ENCODE measurements at regions not wholly inside any gene's neighbourhood (a gene's known extent, or its start where the extent isn't known, plus 50 kb on each side); places are given as distances from the start of the nearest gene placed in this dataset.

DNA sequence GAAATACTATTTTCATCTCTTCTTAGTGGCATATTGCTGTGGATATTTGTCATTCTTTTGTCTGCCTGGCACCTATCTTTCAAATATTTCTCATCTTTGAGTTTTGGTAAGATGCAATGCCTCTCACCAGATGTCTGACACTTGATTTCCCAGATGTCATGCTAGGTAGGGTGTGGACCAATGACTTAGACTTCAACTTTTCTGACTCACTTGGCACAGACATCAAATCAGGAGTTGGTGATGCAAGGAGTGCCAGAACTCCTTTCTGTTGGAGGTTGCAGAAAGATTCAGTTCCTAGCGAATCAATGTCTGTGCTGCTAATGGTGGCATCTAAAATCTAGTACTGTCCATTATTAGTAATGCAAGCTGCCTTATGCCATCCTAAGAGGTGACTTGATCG, 216.9 kb upstream of the FERD3L start:
- Histone ChIP-seq H3K9me3 (ENCODE audit: low read length) (no peaks in the 10 kb centered on the region), H3K36me3 (ENCODE audit: low read depth, low read length) (no peaks in the 10 kb centered on the region), H3K27ac (ENCODE audit: low read length) (no peak overlapping the region), H4K20me1 (ENCODE audit: low read length) (no peaks in the 10 kb centered on the region), H3K79me2 (ENCODE audit: low read length) (no peaks in the 10 kb centered on the region), H3K9me2 (replicated peaks; ENCODE audit: low read length) (no peaks in the 10 kb centered on the region), H2AFZ (ENCODE audit: low read length) (no peak overlapping the region), H3K4me2 (ENCODE audit: low read length) (no peak overlapping the region), H3K27me3 (ENCODE audit: low read length) (no peaks in the 10 kb centered on the region), H3F3A (ENCODE audit: low read length, unreplicated experiment) (no peaks in the 10 kb centered on the region), H3K4me1 (ENCODE audit: insufficient read depth, low read length) (no peaks in the 10 kb centered on the region), H3K4me3 (ENCODE audit: low read length) (no peak overlapping the region), H3K9ac (ENCODE audit: low read length) (no peak overlapping the region)
- BruUV-seq (replicated peaks), result no TSS peak
- ATAC-seq, result peak; percentile 88
- ChIA-PET POLR2A (ENCODE audit: unreplicated experiment) (no interaction called here), CTCF (no interaction called here)
- TF ChIP-seq EZH2 (IDR thresholded peaks at IDR 0.05; ENCODE audit: low read length, unreplicated experiment), result no peak
- no peak for TF ChIP-seq EZH2phosphoT487 (IDR thresholded peaks at IDR 0.05; ENCODE audit: borderline replicate concordance, low read length)
- TF ChIP-seq, protein P1, sequence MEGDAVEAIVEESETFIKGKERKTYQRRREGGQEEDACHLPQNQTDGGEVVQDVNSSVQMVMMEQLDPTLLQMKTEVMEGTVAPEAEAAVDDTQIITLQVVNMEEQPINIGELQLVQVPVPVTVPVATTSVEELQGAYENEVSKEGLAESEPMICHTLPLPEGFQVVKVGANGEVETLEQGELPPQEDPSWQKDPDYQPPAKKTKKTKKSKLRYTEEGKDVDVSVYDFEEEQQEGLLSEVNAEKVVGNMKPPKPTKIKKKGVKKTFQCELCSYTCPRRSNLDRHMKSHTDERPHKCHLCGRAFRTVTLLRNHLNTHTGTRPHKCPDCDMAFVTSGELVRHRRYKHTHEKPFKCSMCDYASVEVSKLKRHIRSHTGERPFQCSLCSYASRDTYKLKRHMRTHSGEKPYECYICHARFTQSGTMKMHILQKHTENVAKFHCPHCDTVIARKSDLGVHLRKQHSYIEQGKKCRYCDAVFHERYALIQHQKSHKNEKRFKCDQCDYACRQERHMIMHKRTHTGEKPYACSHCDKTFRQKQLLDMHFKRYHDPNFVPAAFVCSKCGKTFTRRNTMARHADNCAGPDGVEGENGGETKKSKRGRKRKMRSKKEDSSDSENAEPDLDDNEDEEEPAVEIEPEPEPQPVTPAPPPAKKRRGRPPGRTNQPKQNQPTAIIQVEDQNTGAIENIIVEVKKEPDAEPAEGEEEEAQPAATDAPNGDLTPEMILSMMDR (conservative IDR thresholded peaks at IDR 0.05; ENCODE audit: low read depth, low read length), result no peak
- intact Hi-C loops (cut with micrococcal nuclease), result no loop called here
- peak; percentile 56 for DNase-seq

DNA sequence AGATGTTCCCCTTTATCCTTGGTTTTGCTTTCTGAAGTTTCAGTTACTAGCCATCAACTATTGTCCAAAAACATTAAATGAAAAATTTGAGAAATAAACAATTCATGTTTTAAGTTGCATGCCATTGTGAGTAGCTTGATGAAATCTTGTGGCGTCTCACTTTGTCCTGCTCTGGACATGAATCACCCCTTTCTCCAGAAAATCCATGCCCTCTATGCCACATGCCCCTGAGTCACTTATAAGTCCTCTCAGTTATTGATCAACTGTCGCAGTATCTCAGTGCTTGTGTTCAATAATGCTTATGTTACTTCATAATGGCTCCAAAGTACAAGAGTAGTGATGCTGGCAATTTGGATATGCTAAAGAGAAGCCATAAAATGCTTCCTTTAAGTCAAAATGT, 208.0 kb upstream of the FERD3L start:
- Histone ChIP-seq H3K27me3 (ENCODE audit: low read length) (no peaks in the 10 kb centered on the region), H3K9me3 (ENCODE audit: low read length) (no peaks in the 10 kb centered on the region), H3K4me2 (ENCODE audit: low read length) (no peak overlapping the region), H2AFZ (ENCODE audit: low read length) (no peak overlapping the region), H3K9ac (ENCODE audit: low read length) (no peak overlapping the region), H3K4me1 (ENCODE audit: insufficient read depth, low read length) (no peaks in the 10 kb centered on the region), H3F3A (ENCODE audit: low read length, unreplicated experiment) (no peaks in the 10 kb centered on the region), H3K4me3 (ENCODE audit: low read length) (no peak overlapping the region), H4K20me1 (ENCODE audit: low read length) (no peaks in the 10 kb centered on the region), H3K79me2 (ENCODE audit: low read length) (no peaks in the 10 kb centered on the region), H3K9me2 (replicated peaks; ENCODE audit: low read length) (no peaks in the 10 kb centered on the region), H3K36me3 (ENCODE audit: low read depth, low read length) (no peaks in the 10 kb centered on the region), H3K27ac (ENCODE audit: low read length) (no peak overlapping the region)
- ChIA-PET POLR2A (ENCODE audit: unreplicated experiment) (no interaction called here), CTCF (no interaction called here)
- DNase-seq (no peak), ATAC-seq (no peak)
- BruUV-seq (replicated peaks), result no TSS peak
- intact Hi-C loops (cut with micrococcal nuclease), result no loop called here
- TF ChIP-seq EZH2phosphoT487 (IDR thresholded peaks at IDR 0.05; ENCODE audit: borderline replicate concordance, low read length), result no peak
- TF ChIP-seq, protein P1 (conservative IDR thresholded peaks at IDR 0.05; ENCODE audit: low read depth, low read length), result no peak
- TF ChIP-seq EZH2 (IDR thresholded peaks at IDR 0.05; ENCODE audit: low read length, unreplicated experiment), result no peak

DNA sequence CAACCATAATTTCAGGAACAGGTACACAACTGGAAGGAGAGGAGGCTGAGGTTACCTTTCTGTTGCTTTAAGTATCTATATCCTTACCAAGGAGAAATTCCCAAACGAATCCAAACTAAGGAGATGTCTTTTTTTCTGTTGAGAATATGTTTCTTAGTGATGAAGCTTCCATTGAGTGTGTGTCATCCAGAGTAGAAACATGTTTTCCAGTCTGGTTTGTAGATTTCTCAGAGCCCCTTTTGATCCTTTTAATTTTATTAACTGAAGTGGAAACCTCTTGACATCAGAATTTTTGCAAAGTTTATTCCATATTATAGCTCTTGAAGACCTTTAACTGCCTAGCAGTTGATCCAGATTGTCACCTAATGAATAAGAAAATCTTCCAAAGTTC, 207.1 kb upstream of the FERD3L start:
- no peaks in the 10 kb centered on the region for H3K27me3 ChIP-seq (ENCODE audit: low read length)
- CTCF ChIA-PET, result no interaction called here
- no peak for TF ChIP-seq EZH2 (IDR thresholded peaks at IDR 0.05; ENCODE audit: low read length, unreplicated experiment)
- no peak for TF ChIP-seq EZH2phosphoT487 (IDR thresholded peaks at IDR 0.05; ENCODE audit: borderline replicate concordance, low read length)
- TF ChIP-seq, protein P1 (conservative IDR thresholded peaks at IDR 0.05; ENCODE audit: low read depth, low read length), result no peak
- H3F3A ChIP-seq (ENCODE audit: low read length, unreplicated experiment), result no peaks in the 10 kb centered on the region
- H3K4me3 ChIP-seq (ENCODE audit: low read length), result no peak overlapping the region
- no peak overlapping the region for H2AFZ ChIP-seq (ENCODE audit: low read length)
- ATAC-seq (no peak), DNase-seq (no peak)
- no peaks in the 10 kb centered on the region for H3K9me2 ChIP-seq (replicated peaks; ENCODE audit: low read length)
- POLR2A ChIA-PET (ENCODE audit: unreplicated experiment), result no interaction called here
- no peaks in the 10 kb centered on the region for H3K79me2 ChIP-seq (ENCODE audit: low read length)
- no peaks in the 10 kb centered on the region for H4K20me1 ChIP-seq (ENCODE audit: low read length)
- no peaks in the 10 kb centered on the region for H3K4me1 ChIP-seq (ENCODE audit: insufficient read depth, low read length)
- H3K9me3 ChIP-seq (ENCODE audit: low read length), result no peaks in the 10 kb centered on the region
- H3K4me2 ChIP-seq (ENCODE audit: low read length), result no peak overlapping the region
- H3K27ac ChIP-seq (ENCODE audit: low read length), result no peak overlapping the region
- no TSS peak for BruUV-seq (replicated peaks)
- no peaks in the 10 kb centered on the region for H3K36me3 ChIP-seq (ENCODE audit: low read depth, low read length)
- no peak overlapping the region for H3K9ac ChIP-seq (ENCODE audit: low read length)
- intact Hi-C loops (cut with micrococcal nuclease), result no loop called here

Measured in PC-3 (cell line).